MG63 (cell line): ENCODE measurements at regions not wholly inside any gene's neighbourhood (a gene's known extent, or its start where the extent isn't known, plus 50 kb on each side); places are given as distances from the start of the nearest gene placed in this dataset.
"Not testable (repeated sequence)": the region's sequence is repeated elsewhere in the genome, so short reads cannot be mapped to it uniquely, and the experiment has no call there.

ENCODE experiments used
- DNase-seq: peaks from one replicate; pipeline ENCODE4 v3.0.0-alpha.2; 2020
- H3K27me3 ChIP-seq: fragments of 250-450 bp; sonication (Bioruptor Pico); 2 replicates; pipeline ENCODE4 v1.5.1; 2020; ENCODE audit warnings: mild to moderate bottlenecking, moderate library complexity
- H3K36me3 ChIP-seq: fragments of 250-450 bp; sonication (Bioruptor Pico); 2 replicates; pipeline ENCODE4 v1.5.1; 2020; ENCODE audit warnings: mild to moderate bottlenecking, moderate library complexity
- H3K4me3 ChIP-seq: fragments of 250-450 bp; sonication (Bioruptor Pico); 2 replicates; pipeline ENCODE4 v1.5.1; 2020; ENCODE audit warnings: mild to moderate bottlenecking, moderate library complexity
- H3K9me3 ChIP-seq: fragments of 250-450 bp; sonication (Bioruptor Pico); 2 replicates; pipeline ENCODE4 v1.5.1; 2020; ENCODE audit warnings: mild to moderate bottlenecking, moderate library complexity

DNA sequence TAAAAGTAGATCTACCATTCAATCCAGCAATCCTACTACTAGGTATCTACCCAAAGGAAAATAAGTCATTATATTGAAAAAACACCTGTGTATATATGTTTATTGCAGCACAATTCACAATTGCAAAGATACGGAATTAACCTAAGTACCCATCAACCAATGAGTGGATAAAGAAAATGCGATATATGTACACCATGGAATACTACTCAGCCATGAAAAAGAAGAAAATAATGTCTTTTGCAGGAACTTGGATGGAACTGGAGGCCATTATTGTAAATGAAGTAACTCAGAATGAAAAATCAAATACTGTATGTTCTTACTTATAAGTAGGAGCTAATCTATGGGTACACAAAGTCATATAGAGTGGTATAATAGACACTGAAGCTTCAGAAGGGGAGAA, 63.4 kb upstream of the PITX1 start:
- 0 out of 2 replicates have a peak, but pooled peaks cover 2% of the 10 kb centered on the region for H3K36me3 ChIP-seq
- H3K27me3 ChIP-seq, result no peaks in the 10 kb centered on the region
- H3K9me3 ChIP-seq, result no peaks in the 10 kb centered on the region
- H3K4me3 ChIP-seq, result no peak overlapping the region
- no peak for DNase-seq

DNA sequence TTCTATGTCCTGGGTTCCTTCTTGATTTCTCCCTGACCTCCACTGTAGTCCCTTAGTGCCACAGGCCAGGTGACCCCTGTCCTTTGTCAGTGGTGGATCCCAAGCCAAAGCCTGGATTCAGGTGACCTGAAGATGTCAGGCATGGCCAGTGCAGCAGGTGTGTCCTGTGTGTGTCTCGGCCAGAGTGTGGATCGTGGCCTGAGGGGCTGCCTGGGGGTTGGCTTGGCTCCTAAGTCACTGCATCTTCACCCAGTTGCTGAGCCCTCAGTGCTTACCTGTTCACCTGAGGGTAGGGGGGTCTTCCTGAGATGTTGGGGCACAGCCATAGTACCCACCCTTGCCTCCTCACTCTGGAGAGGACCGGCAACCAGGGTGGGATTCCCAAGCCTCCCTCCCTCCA, 61.8 kb upstream of the PITX1 start:
- H3K9me3 ChIP-seq, result no peaks in the 10 kb centered on the region
- H3K36me3 ChIP-seq, result 0 out of 2 replicates have a peak, but pooled peaks cover 2% of the 10 kb centered on the region
- H3K27me3 ChIP-seq, result no peaks in the 10 kb centered on the region
- no peak overlapping the region for H3K4me3 ChIP-seq
- DNase-seq, result no peak

DNA sequence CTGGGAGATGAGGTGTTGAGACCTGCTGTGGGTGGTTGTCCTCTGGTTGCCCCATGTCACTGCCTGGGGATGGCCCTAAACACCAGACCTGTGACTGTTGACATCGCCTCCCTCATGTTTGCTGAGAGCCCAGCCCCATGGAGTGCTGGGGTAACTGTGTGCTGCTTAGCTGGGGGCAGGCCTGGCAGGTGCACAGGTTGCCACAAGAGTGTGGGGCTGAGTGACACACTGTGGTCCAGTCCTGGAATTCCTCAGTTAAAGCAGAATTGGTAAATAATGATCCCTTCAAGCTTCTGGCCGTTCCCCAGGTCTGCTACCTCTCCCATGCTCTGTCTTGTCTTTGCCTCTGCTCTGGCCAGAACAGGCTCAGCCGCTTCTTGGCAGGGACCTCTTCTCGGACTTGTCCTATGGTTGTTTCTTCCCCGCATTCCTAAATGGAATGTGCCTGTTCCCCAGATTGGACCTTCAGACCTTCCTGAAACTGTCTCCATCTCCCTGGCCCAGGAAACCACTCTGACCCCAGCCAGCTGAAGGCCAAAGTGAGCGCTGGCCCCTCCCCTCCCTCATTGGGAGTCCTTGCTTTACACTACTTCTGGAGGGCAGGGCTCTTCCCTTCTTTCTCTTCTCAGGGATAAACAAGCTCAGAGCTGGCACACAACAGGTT, 61.2 kb upstream of the PITX1 start:
- Histone ChIP-seq H3K27me3 (no peaks in the 10 kb centered on the region), H3K36me3 (no peaks in the 10 kb centered on the region), H3K4me3 (no peak overlapping the region), H3K9me3 (no peaks in the 10 kb centered on the region)
- no peak for DNase-seq

DNA sequence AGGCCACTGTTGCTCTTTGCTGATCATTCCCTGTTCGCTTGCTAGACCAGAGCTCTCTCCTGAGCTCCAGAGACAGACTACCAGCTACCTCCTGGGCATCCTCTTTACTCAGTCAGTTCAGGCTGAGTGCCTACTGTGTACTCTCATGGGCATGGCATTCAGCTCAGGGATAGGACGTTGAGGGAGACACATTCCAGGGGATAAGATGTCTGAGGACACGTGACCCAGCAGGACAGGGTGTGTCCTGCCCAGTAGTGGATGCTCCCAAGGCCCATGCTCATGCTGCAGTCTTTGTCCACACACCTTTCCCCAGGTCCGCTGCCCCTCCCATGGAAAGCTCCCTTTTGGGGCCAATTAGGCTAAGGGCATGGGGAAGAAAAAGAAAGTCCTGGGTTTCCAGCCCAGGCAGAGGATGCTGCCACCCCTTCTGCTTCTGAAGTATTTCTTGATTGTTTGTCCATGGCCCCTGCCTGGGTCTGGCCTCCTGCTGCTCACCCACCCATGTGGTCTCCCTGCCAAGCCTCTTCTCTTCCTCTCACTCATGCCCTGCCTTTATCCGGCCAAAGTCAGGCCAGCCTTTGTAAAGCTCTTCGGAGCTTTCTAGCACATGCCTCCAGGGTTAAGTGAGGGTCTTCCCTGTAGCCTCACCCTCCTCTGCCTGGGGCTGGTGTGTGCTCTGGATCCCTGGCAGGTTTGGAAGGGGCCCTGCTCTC, 60.5 kb upstream of the PITX1 start:
- DNase-seq, result peak; percentile 47

DNA sequence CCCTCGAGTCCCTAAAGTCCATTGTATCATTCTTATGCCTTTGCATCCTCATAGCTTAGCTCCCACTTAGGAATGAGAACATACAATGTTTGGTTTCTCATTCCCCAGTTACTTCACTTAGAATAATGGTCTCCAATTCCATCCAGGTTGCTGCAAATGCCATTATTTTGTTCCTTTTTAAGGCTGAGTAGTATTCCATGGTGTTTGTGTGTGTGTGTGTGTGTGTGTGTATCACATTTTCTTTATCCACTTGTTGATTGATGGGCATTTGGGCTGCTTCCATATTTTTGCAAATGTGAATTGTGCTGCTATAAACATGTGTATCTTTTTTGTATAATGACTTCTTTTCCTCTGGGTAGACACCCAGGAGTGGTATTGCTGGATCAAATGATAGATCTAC, 59.5 kb upstream of the PITX1 start:
- H3K27me3 ChIP-seq, H3K9me3 ChIP-seq, DNase-seq, H3K4me3 ChIP-seq, H3K36me3 ChIP-seq: not testable (repeated sequence)

More for the DNA sequence above, 60.5 kb upstream of the PITX1 start:
- H3K4me3 ChIP-seq, result no peak overlapping the region
- H3K27me3 ChIP-seq, result no peaks in the 10 kb centered on the region
- no peaks in the 10 kb centered on the region for H3K36me3 ChIP-seq
- H3K9me3 ChIP-seq, result no peaks in the 10 kb centered on the region

DNA sequence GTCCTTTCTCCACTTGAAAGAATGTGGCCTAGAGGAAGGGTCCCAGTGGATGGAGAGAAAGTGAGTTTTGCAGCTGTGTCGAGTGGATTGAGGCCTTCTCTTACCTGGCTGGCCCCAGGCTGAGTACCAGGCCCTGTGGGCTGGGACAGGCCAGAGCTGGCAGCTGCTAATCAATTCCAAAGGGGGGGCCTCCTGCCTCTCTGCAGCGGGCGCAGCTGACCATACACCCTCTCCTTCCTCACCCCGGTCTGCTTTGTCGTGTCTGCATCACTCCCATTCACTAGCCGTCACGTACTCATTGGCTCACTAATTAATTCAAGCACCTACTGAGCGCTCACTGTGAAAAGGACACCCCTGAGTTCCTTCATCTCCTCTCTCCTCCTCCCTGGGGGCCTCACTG, 58.4 kb upstream of the PITX1 start:
- Histone ChIP-seq H3K27me3 (no peaks in the 10 kb centered on the region), H3K4me3 (no peak overlapping the region), H3K36me3 (peaks cover 4% of the 10 kb centered on the region), H3K9me3 (no peaks in the 10 kb centered on the region)
- no peak for DNase-seq

DNA sequence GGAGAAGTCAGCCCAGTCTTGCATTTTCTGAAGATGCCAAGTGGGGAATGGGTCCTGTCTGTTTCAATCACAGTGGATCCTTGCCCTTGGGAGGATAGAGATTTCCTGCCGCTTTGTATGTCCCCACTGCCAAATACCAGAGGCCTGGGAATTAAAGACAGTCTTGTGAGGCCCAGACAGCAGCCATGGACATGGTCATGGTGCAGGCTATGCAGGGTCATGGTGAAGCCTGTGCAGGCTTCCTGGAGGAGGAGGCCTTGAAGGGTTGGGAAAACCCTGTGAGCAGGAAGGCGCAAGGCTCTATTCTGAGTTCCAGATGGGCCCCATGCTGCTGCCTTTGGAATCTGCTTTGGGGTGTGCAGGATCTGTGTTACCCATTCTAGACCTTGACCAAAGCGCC, 57.3 kb upstream of the PITX1 start:
- DNase-seq, result no peak
- no peak overlapping the region for H3K4me3 ChIP-seq
- peaks cover 4% of the 10 kb centered on the region for H3K36me3 ChIP-seq
- no peaks in the 10 kb centered on the region for H3K27me3 ChIP-seq
- no peaks in the 10 kb centered on the region for H3K9me3 ChIP-seq

DNA sequence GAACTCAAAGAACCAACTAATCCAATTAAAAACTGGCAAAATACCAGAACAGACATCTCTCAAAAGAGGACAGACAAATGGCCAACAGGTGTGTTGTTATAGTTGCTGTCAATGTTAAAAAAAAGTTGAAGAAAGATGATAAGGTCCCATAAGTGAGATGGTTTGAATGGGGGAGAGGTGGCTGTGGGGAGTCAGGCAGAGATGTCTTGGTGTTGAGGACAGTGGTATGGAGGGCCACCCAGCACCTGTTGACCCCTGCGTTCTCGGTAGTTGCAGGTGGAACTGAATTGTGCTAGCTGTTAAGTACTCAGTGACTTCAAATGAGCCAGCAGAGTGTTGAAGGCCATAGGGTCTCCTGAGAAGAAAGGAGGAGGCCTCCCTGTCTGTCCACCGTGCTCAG, 55.9 kb upstream of the PITX1 start:
- DNase-seq, result no peak
- peaks cover 4% of the 10 kb centered on the region for H3K36me3 ChIP-seq
- no peak overlapping the region for H3K4me3 ChIP-seq
- H3K9me3 ChIP-seq, result no peaks in the 10 kb centered on the region
- H3K27me3 ChIP-seq, result no peaks in the 10 kb centered on the region

DNA sequence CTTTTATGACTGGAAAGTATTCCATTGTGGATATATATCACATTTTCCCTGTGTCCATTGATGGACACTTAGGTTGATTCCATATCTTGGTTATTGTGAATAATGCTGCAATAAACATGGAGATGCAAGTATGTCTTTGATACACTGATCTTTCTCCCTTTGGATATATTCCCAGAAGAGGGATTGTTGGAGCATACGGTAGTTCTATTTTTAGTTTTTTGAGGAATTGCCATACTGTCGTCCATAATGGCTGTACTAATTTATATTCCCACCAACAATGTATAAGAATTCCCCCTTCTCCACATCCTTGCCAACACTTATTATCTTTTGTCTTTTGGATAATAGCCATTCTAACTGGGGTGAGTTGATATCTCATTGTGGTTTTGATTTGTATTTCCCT, 54.9 kb upstream of the PITX1 start:
- no peak for DNase-seq
- Histone ChIP-seq H3K9me3 (no peaks in the 10 kb centered on the region), H3K27me3 (no peaks in the 10 kb centered on the region), H3K4me3 (no peak overlapping the region), H3K36me3 (peaks cover 4% of the 10 kb centered on the region)

DNA sequence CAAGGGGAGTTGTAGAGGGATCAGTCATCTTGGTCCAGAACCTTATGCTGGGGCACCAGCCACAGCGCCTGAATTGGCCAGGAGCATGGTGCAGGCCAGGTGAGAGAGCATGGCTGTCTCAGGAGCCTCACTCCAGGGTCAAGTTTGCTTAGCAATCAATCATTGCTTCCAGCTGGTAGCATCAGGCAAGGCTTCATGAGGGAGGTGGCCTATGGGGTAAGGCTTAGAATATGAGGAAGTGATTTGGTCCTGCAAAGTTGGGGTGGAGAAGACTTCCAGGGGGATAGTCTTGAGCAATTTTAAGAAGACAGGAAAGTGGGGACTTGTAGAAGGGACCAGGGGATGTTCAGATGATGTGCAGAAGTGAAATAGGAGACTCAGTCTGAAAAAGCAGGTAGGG, 53.9 kb upstream of the PITX1 start:
- no peak for DNase-seq

DNA sequence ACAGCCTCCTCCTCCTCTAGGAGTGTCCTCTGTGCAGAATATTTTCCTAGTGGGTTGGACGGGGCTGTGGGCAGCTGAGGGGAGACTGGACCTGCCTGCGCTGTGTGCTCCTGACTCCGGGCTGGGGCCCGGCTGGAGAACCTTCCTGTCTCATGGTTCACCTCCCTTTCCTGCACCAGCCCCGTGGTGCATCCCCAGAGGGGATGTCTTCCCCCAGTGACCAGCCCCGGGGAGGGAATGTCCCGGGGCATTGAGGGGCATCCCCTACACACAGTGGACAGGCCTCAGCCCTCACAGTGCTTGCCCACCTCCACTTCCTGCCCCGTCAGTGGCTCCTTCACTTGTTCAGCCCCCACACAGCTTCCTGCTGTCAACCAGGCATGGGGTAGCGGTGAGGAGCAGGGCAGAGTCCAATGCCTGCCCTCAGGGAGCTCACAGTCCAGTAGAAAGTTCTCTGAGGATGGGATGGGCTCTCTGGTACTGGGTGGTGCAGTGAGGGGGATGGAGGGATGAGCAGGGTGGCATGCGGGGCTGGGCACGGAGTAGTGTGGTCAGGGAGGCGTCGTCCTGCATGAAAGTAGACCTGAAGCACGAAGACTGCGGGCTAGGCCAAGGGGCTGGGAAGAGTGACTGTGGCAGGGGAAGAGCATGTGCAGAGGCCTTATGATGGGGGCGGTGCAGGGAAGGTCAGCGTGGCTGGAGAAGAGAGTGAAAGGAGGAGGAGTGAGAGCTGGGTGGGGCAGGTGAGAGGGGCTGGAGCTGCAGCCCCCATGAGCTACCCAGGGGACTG, 52.1 kb upstream of the PITX1 start:
- no peak for DNase-seq
- Histone ChIP-seq H3K9me3 (peaks cover 15% of the 10 kb centered on the region), H3K4me3 (no peak overlapping the region), H3K27me3 (no peaks in the 10 kb centered on the region), H3K36me3 (peaks cover 18% of the 10 kb centered on the region)

More for the DNA sequence above, 53.9 kb upstream of the PITX1 start:
- Histone ChIP-seq H3K9me3 (peaks cover 2% of the 10 kb centered on the region; the same call in 1 of the 2 replicates), H3K36me3 (peaks cover 7% of the 10 kb centered on the region), H3K27me3 (no peaks in the 10 kb centered on the region), H3K4me3 (no peak overlapping the region)

DNA sequence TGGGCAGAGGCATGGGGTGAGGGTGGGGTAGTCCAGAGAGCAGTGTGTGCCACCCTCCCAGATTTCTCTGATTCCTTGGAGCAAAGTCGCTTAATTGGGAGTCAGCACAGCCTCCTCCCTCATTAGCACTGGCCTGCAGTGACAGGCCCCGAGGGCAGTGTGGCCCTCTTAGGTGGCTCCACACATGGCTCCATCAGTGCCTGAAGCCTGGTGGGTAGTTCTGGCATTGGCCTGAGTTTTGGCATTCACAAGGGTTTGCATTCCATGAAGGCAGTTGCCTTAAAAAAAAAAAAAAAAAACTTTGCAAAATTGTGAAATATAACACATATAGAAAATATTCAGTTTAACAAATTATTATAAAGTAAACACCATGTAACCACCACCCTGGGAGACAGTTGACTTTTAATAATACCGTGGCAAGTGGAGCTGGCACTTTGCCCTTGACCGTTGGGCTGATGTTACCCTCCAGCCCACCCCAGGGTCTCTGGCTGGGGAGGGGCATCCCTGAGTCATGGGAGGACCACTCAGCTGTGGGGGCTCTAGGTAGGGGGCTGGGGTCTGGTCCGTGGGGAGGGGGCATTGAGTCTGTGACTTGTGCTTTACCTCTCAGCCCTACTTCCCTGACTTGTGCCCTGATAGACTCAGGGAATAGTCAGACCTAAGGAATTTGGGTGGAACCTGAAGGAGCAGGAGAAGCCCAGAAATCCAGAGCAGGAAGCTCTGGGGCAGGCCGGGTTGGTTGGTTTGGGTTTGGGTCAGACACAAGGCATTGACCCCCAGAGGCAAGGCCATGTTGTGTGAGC, 51.3 kb upstream of the PITX1 start:
- DNase-seq, result peak; percentile 94
- H3K9me3 ChIP-seq, result peaks cover 20% of the 10 kb centered on the region

More for the DNA sequence above, 51.3 kb upstream of the PITX1 start:
- H3K4me3 ChIP-seq, result no peak overlapping the region
- H3K27me3 ChIP-seq, result no peaks in the 10 kb centered on the region
- peaks cover 21% of the 10 kb centered on the region for H3K36me3 ChIP-seq
